ENCODE measurements at regions not wholly inside any gene's neighbourhood (a gene's known extent, or its start where the extent isn't known, plus 50 kb on each side); places are given as distances from the start of the nearest gene placed in this dataset.

GRCh38 chr20:50415516-50416268 is 94.5 kb upstream of the PTPN1 start:
- peak overlapping the region; percentile 39 for H3K27ac ChIP-seq
- peak; percentile 83 for DNase-seq
- in situ Hi-C loops (cut with HindIII; ENCODE audit: low pct_ligation_motif_present, low sequenced_read_pairs), result no loop called here
- H3K36me3 ChIP-seq (replicated peaks), result no peaks in the 10 kb centered on the region
- no peak overlapping the region for H3K4me3 ChIP-seq (ENCODE audit: low read depth, low read length)
- no peaks in the 10 kb centered on the region for H3K27me3 ChIP-seq (replicated peaks)
- no peak for TF ChIP-seq CTCF (IDR thresholded peaks at IDR 0.05; ENCODE audit: low read depth, low read length, missing control alignments)

- H3K4me3 ChIP-seq (ENCODE audit: low read depth, low read length), result no peak overlapping the region
- in situ Hi-C loops (cut with HindIII; ENCODE audit: low pct_ligation_motif_present, low sequenced_read_pairs), result no loop called here
- DNase-seq, result no peak
- TF ChIP-seq CTCF (IDR thresholded peaks at IDR 0.05; ENCODE audit: low read depth, low read length, missing control alignments), result no peak
- H3K27ac ChIP-seq, result peak overlapping the region; percentile 39
- no peaks in the 10 kb centered on the region for H3K36me3 ChIP-seq (replicated peaks)
- no peaks in the 10 kb centered on the region for H3K27me3 ChIP-seq (replicated peaks)
These were observed 93.7 kb upstream of the PTPN1 start for GRCh38 chr20:50416269-50417022.

- no peak overlapping the region for H3K4me3 ChIP-seq (ENCODE audit: low read depth, low read length)
- no peak overlapping the region for H3K27ac ChIP-seq
- no peaks in the 10 kb centered on the region for H3K36me3 ChIP-seq (replicated peaks)
- in situ Hi-C loops (cut with HindIII; ENCODE audit: low pct_ligation_motif_present, low sequenced_read_pairs), result no loop called here
- DNase-seq, result no peak
- no peak for TF ChIP-seq CTCF (IDR thresholded peaks at IDR 0.05; ENCODE audit: low read depth, low read length, missing control alignments)
- H3K27me3 ChIP-seq (replicated peaks), result no peaks in the 10 kb centered on the region
These were observed 93.2 kb upstream of the PTPN1 start for GRCh38 chr20:50417023-50417329.

GRCh38 chr20:50417484-50418235 is 92.5 kb upstream of the PTPN1 start:
- DNase-seq, result no peak
- H3K36me3 ChIP-seq (replicated peaks), result no peaks in the 10 kb centered on the region
- H3K27ac ChIP-seq, result no peak overlapping the region
- H3K4me3 ChIP-seq (ENCODE audit: low read depth, low read length), result no peak overlapping the region
- TF ChIP-seq CTCF (IDR thresholded peaks at IDR 0.05; ENCODE audit: low read depth, low read length, missing control alignments), result no peak
- H3K27me3 ChIP-seq (replicated peaks), result no peaks in the 10 kb centered on the region
- in situ Hi-C loops (cut with HindIII; ENCODE audit: low pct_ligation_motif_present, low sequenced_read_pairs), result no loop called here

- H3K36me3 ChIP-seq (replicated peaks), result no peaks in the 10 kb centered on the region
- no peak for TF ChIP-seq CTCF (IDR thresholded peaks at IDR 0.05; ENCODE audit: low read depth, low read length, missing control alignments)
- no peaks in the 10 kb centered on the region for H3K27me3 ChIP-seq (replicated peaks)
- DNase-seq, result no peak
- in situ Hi-C loops (cut with HindIII; ENCODE audit: low pct_ligation_motif_present, low sequenced_read_pairs), result no loop called here
- no peak overlapping the region for H3K27ac ChIP-seq
- H3K4me3 ChIP-seq (ENCODE audit: low read depth, low read length), result no peak overlapping the region
These were observed 91.1 kb upstream of the PTPN1 start for GRCh38 chr20:50418890-50419642.
